Hematopoietic multipotent progenitor cell treated with erythropoietin and hydrocortisone succinate and interleukin-3 and kit ligand, for 15 days (in vitro differentiated cells): ENCODE measurements at regions not wholly inside any gene's neighbourhood (a gene's known extent, or its start where the extent isn't known, plus 50 kb on each side); places are given as distances from the start of the nearest gene placed in this dataset.
A peak's percentile ranks its signal among the peaks of the same experiment; 100 is the strongest.
"Not testable (repeated sequence)": the region's sequence is repeated elsewhere in the genome, so short reads cannot be mapped to it uniquely, and the experiment has no call there.

Experiments
- DNase-seq: peaks from one replicate; pipeline ENCODE4 v3.0.0-alpha.2; 2015; ENCODE audit warnings: low spot score

- DNase-seq: no peak
These were observed 172.2 kb upstream of the ATP2B1 start for GRCh38 chr12:89880690-89881350.

- DNase-seq: no peak
These were observed 171.1 kb upstream of the ATP2B1 start for GRCh38 chr12:89879766-89880165.

- no peak for DNase-seq
These were observed 170.3 kb upstream of the ATP2B1 start for GRCh38 chr12:89878950-89879349.

GRCh38 chr12:89878327-89878726, 169.7 kb upstream of the ATP2B1 start:
- no peak for DNase-seq

- no peak for DNase-seq
These were observed 169.0 kb upstream of the ATP2B1 start for GRCh38 chr12:89877671-89878070.

- DNase-seq: no peak
These were observed 168.5 kb upstream of the ATP2B1 start for GRCh38 chr12:89877136-89877535.

GRCh38 chr12:89875809-89876208, 167.2 kb upstream of the ATP2B1 start:
- DNase-seq: peak; percentile 8

GRCh38 chr12:89875225-89875624, 166.6 kb upstream of the ATP2B1 start:
- DNase-seq: no peak

- DNase-seq: no peak
These were observed 165.5 kb upstream of the ATP2B1 start for GRCh38 chr12:89874146-89874545.

GRCh38 chr12:89873745-89874144, 165.1 kb upstream of the ATP2B1 start:
- DNase-seq: no peak

GRCh38 chr12:89872922-89873630, 164.4 kb upstream of the ATP2B1 start:
- DNase-seq: no peak

GRCh38 chr12:89870413-89871184, 162.0 kb upstream of the ATP2B1 start:
- DNase-seq: no peak

GRCh38 chr12:89867611-89868010, 159.0 kb upstream of the ATP2B1 start:
- DNase-seq: not testable (repeated sequence)

GRCh38 chr12:89864411-89864810, 155.8 kb upstream of the ATP2B1 start:
- DNase-seq: no peak

- DNase-seq: no peak
These were observed 155.3 kb upstream of the ATP2B1 start for GRCh38 chr12:89863968-89864367.

GRCh38 chr12:89863493-89863938, 154.9 kb upstream of the ATP2B1 start:
- DNase-seq: no peak

GRCh38 chr12:89862511-89863445, 154.1 kb upstream of the ATP2B1 start:
- DNase-seq: no peak

GRCh38 chr12:89861086-89861485, 152.4 kb upstream of the ATP2B1 start:
- no peak for DNase-seq

GRCh38 chr12:89859508-89860220, 151.0 kb upstream of the ATP2B1 start:
- no peak for DNase-seq

GRCh38 chr12:89858718-89859117, 150.1 kb upstream of the ATP2B1 start:
- no peak for DNase-seq

GRCh38 chr12:89857652-89858274, 149.1 kb upstream of the ATP2B1 start:
- no peak for DNase-seq
